GM19468 (cell line): ENCODE measurements at regions not wholly inside any gene's neighbourhood (a gene's known extent, or its start where the extent isn't known, plus 50 kb on each side); places are given as distances from the start of the nearest gene placed in this dataset.

Experiments
- ATAC-seq: cut with Tn5 transposase; IDR thresholded peaks from one replicate; pipeline ENCODE4 v1.9.1; 2021; ENCODE audit warnings: mild to moderate bottlenecking, moderate library complexity, moderate number of reproducible peaks; ENCODE audit not compliant: unreplicated experiment; ENCODE audit errors: extremely low read depth

- no peak for ATAC-seq
These were observed 113.2 kb upstream of the FAM9B start for GRCh38 chrX:9147086-9147485.

- no peak for ATAC-seq
These were observed 113.8 kb upstream of the FAM9B start for GRCh38 chrX:9147726-9148125.

GRCh38 chrX:9148615-9149399 is 114.9 kb upstream of the FAM9B start:
- no peak for ATAC-seq

- ATAC-seq, result no peak
These were observed 115.7 kb upstream of the FAM9B start for GRCh38 chrX:9149501-9150245.

GRCh38 chrX:9151772-9152307 is 117.9 kb upstream of the FAM9B start:
- no peak for ATAC-seq

- ATAC-seq, result no peak
These were observed 119.4 kb upstream of the FAM9B start for GRCh38 chrX:9153300-9153699.

- no peak for ATAC-seq
These were observed 124.7 kb upstream of the FAM9B start for GRCh38 chrX:9158611-9159010.

GRCh38 chrX:9160698-9161329 is 126.9 kb upstream of the FAM9B start:
- no peak for ATAC-seq

- ATAC-seq, result no peak
These were observed 128.8 kb upstream of the FAM9B start for GRCh38 chrX:9162698-9163097.

GRCh38 chrX:9163214-9163709 is 129.3 kb upstream of the FAM9B start:
- no peak for ATAC-seq

GRCh38 chrX:9164086-9164485 is 130.2 kb upstream of the FAM9B start:
- no peak for ATAC-seq

GRCh38 chrX:9164533-9165426 is 130.9 kb upstream of the FAM9B start:
- no peak for ATAC-seq

- no peak for ATAC-seq
These were observed 132.6 kb upstream of the FAM9B start for GRCh38 chrX:9166584-9166944.

- no peak for ATAC-seq
These were observed 138.0 kb upstream of the FAM9B start for GRCh38 chrX:9171841-9172463.

GRCh38 chrX:9172464-9172850 is 138.5 kb upstream of the FAM9B start:
- ATAC-seq, result no peak

- no peak for ATAC-seq
These were observed 146.7 kb upstream of the FAM9B start for GRCh38 chrX:9180623-9181022.

GRCh38 chrX:9182041-9182440 is 148.1 kb upstream of the FAM9B start:
- ATAC-seq, result no peak

- ATAC-seq, result no peak
These were observed 149.6 kb upstream of the FAM9B start for GRCh38 chrX:9183481-9183880.

GRCh38 chrX:9184211-9184610 is 150.3 kb upstream of the FAM9B start:
- no peak for ATAC-seq
